Panc1 (cell line): ENCODE measurements at regions not wholly inside any gene's neighbourhood (a gene's known extent, or its start where the extent isn't known, plus 50 kb on each side); places are given as distances from the start of the nearest gene placed in this dataset.

Source experiments
- ATAC-seq: fragments of 200-7000 bp; cut with Tn5 transposase; 2 replicates; pipeline ENCODE4 v1.9.1; 2020; ENCODE audit warnings: mild to moderate bottlenecking, moderate library complexity
- BruUV-seq: library from RNA; stranded (reverse); fragments of 400-500 nt; replicated peaks from 2 replicates; lab custom pipeline; 2021; lab: Mats Ljungman, UMichigan
- CTCF ChIA-PET: fragments of 300-600 bp; sonication (Branson Sonifier 250); formaldehyde crosslinking; loops from one replicate; lab custom pipeline; 2022; ENCODE audit warnings: antibody characterized with exemption; lab: Charles Lee
- POLR2A ChIA-PET: fragments of 300-600 bp; sonication (Branson Sonifier 250); formaldehyde crosslinking; loops from one replicate; lab custom pipeline; 2022; ENCODE audit warnings: antibody characterized with exemption; lab: Charles Lee
- DNase-seq: peaks from one replicate; pipeline ENCODE4 v3.0.0-alpha.2; 2010; ENCODE audit warnings: low read depth, low spot score
- H3K27ac ChIP-seq: 2 replicates; pipeline ENCODE4 v1.5.1; 2011; ENCODE audit warnings: mild to moderate bottlenecking, low read length, inconsistent platforms
- H3K27me3 ChIP-seq: fragments of 200-500 bp; sonication (Bioruptor generic); 2 replicates; pipeline ENCODE4 v1.6.0; 2014; ENCODE audit warnings: low read length, inconsistent platforms; ENCODE audit not compliant: control insufficient read depth, insufficient read depth
- H3K36me3 ChIP-seq: fragments of 200-500 bp; sonication (Bioruptor generic); 2 replicates; pipeline ENCODE4 v1.5.1; 2014; ENCODE audit warnings: inconsistent platforms, mild to moderate bottlenecking, low read length, moderate library complexity; ENCODE audit not compliant: control insufficient read depth, insufficient read depth
- H3K4me1 ChIP-seq: 2 replicates; pipeline ENCODE4 v1.5.1; 2011; ENCODE audit warnings: inconsistent platforms, mild to moderate bottlenecking, low read length, moderate library complexity; ENCODE audit not compliant: control insufficient read depth, insufficient read depth
- H3K4me3 ChIP-seq, 2 experiments: 2 replicates each; pipeline ENCODE4 v1.5.1; 2011 to 2012; ENCODE audit warnings: low read depth in 2 of 2, low read length in 2 of 2, mild to moderate bottlenecking in 2 of 2, inconsistent platforms in 1 of 2, moderate library complexity in 1 of 2
- H3K9me3 ChIP-seq: fragments of 200-500 bp; sonication (Bioruptor generic); 2 replicates; pipeline ENCODE4 v1.5.1; 2014; ENCODE audit warnings: low read depth, mild to moderate bottlenecking, inconsistent platforms, low read length, moderate library complexity; ENCODE audit not compliant: control insufficient read depth, insufficient read depth
- POLR2AphosphoS5 ChIP-seq: IDR thresholded peaks from 2 replicates; pipeline ENCODE4 v1.6.1; 2012; ENCODE audit warnings: mild to moderate bottlenecking, low read depth, low read length, moderate library complexity
- SIN3A ChIP-seq: IDR thresholded peaks from 2 replicates; pipeline ENCODE4 v1.6.1; 2012; ENCODE audit warnings: low read depth, mild to moderate bottlenecking, low read length, moderate library complexity, borderline replicate concordance; ENCODE audit not compliant: insufficient read depth
- TCF7L2 ChIP-seq: IDR thresholded peaks from 2 replicates; pipeline ENCODE4 v1.6.1; 2011; ENCODE audit warnings: mild to moderate bottlenecking, low read depth, low read length, inconsistent platforms
- in situ Hi-C: cut with HindIII; loops from 2 replicates; pipeline ENCODE4 v1.10.0; 2016; ENCODE audit warnings: low sequenced_read_pairs, low pct_unique_long_range_greater_than_20kb
- intact Hi-C: fragments of 100-400 bp; cut with micrococcal nuclease; formaldehyde crosslinking; loops from one replicate; pipeline ENCODE4 v1.10.0; 2022; ENCODE audit not compliant: unreplicated experiment
- TF ChIP-seq, protein P1 (sequence below): fragments of 450-650 bp; IDR thresholded peaks from 2 replicates; pipeline ENCODE4 v1.5.1; 2017; ENCODE audit warnings: mild to moderate bottlenecking
- TF ChIP-seq, protein P2 (sequence below), 2 experiments: IDR thresholded peaks; 2 replicates each; pipeline ENCODE4 v1.6.1; 2011 to 2012; ENCODE audit warnings: low read depth in 2 of 2, control low read depth in 1 of 2, low read length in 1 of 2, mild to moderate bottlenecking in 1 of 2, moderate library complexity in 1 of 2; ENCODE audit not compliant: insufficient read depth in 1 of 2

DNA sequence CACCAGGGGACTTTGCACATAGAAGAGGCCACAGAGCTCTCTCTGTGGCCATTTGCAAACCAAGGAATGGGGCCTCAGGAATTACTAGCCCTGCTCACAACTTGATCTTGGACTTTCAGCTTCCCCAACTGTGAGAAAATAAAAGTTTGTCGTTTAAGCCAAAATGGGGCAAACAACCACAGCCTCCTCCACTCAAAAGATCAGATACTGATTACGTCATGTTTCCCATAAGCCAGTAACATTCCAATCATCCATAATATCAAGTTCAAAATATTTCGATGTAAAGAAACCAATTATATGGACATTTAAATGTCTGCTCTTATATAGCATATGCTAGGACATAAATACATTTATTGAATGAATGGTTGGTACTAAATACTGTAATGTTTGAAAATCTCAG is 307.5 kb upstream of the HAND2 start:
- CTCF ChIA-PET = no interaction called here
- TF ChIP-seq POLR2AphosphoS5 (no peak), TCF7L2 (no peak), SIN3A (no peak)
- TF ChIP-seq, protein P1, sequence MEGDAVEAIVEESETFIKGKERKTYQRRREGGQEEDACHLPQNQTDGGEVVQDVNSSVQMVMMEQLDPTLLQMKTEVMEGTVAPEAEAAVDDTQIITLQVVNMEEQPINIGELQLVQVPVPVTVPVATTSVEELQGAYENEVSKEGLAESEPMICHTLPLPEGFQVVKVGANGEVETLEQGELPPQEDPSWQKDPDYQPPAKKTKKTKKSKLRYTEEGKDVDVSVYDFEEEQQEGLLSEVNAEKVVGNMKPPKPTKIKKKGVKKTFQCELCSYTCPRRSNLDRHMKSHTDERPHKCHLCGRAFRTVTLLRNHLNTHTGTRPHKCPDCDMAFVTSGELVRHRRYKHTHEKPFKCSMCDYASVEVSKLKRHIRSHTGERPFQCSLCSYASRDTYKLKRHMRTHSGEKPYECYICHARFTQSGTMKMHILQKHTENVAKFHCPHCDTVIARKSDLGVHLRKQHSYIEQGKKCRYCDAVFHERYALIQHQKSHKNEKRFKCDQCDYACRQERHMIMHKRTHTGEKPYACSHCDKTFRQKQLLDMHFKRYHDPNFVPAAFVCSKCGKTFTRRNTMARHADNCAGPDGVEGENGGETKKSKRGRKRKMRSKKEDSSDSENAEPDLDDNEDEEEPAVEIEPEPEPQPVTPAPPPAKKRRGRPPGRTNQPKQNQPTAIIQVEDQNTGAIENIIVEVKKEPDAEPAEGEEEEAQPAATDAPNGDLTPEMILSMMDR = no peak
- no peak overlapping the region for H3K27ac ChIP-seq
- BruUV-seq = no TSS peak
- no peak for ATAC-seq
- no peaks in the 10 kb centered on the region for H3K36me3 ChIP-seq
- H3K4me3 ChIP-seq = no peak overlapping the region
- no peaks in the 10 kb centered on the region for H3K4me1 ChIP-seq
- POLR2A ChIA-PET = no interaction called here
- H3K9me3 ChIP-seq = no peaks in the 10 kb centered on the region
- in situ Hi-C loops = no loop called here
- no peaks in the 10 kb centered on the region for H3K27me3 ChIP-seq
- DNase-seq = no peak
- intact Hi-C loops = no loop called here

DNA sequence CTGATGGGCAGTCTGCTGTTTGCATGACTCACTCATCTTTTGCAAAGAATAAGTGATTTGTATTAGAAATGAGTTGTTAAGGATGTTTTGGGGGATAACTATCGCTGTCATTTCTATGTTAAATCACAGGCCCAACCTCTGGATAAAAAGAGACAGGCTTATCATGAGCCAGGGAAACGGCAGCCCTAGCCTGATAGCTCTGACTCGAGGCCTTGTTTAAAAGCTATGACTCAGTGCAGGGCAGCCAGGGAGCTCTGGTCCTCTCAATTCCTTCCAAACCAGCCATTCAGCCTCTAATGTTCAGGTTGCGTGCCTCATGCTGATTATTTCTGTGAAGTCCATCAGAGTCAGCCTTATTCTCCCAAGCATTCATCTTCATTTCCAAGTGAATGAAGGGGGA is 305.9 kb upstream of the HAND2 start:
- no peaks in the 10 kb centered on the region for H3K4me1 ChIP-seq
- BruUV-seq = no TSS peak
- TF ChIP-seq TCF7L2 = no peak
- TF ChIP-seq, protein P2, sequence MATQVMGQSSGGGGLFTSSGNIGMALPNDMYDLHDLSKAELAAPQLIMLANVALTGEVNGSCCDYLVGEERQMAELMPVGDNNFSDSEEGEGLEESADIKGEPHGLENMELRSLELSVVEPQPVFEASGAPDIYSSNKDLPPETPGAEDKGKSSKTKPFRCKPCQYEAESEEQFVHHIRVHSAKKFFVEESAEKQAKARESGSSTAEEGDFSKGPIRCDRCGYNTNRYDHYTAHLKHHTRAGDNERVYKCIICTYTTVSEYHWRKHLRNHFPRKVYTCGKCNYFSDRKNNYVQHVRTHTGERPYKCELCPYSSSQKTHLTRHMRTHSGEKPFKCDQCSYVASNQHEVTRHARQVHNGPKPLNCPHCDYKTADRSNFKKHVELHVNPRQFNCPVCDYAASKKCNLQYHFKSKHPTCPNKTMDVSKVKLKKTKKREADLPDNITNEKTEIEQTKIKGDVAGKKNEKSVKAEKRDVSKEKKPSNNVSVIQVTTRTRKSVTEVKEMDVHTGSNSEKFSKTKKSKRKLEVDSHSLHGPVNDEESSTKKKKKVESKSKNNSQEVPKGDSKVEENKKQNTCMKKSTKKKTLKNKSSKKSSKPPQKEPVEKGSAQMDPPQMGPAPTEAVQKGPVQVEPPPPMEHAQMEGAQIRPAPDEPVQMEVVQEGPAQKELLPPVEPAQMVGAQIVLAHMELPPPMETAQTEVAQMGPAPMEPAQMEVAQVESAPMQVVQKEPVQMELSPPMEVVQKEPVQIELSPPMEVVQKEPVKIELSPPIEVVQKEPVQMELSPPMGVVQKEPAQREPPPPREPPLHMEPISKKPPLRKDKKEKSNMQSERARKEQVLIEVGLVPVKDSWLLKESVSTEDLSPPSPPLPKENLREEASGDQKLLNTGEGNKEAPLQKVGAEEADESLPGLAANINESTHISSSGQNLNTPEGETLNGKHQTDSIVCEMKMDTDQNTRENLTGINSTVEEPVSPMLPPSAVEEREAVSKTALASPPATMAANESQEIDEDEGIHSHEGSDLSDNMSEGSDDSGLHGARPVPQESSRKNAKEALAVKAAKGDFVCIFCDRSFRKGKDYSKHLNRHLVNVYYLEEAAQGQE (IDR thresholded peaks at IDR 0.05; ENCODE audit: insufficient read depth in 1 of 2, low read depth in 2 of 2, low read length in 1 of 2) = no peak
- TF ChIP-seq POLR2AphosphoS5 = no peak
- TF ChIP-seq SIN3A = no peak
- TF ChIP-seq, protein P1 = no peak
- H3K27me3 ChIP-seq = no peaks in the 10 kb centered on the region
- H3K4me3 ChIP-seq = no peak overlapping the region
- ChIA-PET POLR2A (interaction anchor here (0.5 kb wide), 1 partner anchor 16 kb away, joined by 3 read pairs; no protein-coding TSS in a partner anchor), CTCF (no interaction called here)
- H3K36me3 ChIP-seq = no peaks in the 10 kb centered on the region
- no peak overlapping the region for H3K27ac ChIP-seq
- no peak for DNase-seq
- in situ Hi-C loops (no loop called here), intact Hi-C loops (no loop called here)
- no peak for ATAC-seq
- no peaks in the 10 kb centered on the region for H3K9me3 ChIP-seq
